Posterior vena cava (tissue), 2 donors: ENCODE measurements at regions not wholly inside any gene's neighbourhood (a gene's known extent, or its start where the extent isn't known, plus 50 kb on each side); places are given as distances from the start of the nearest gene placed in this dataset.

ENCODE experiments used
- DNase-seq: peaks from one replicate; pipeline ENCODE4 v3.0.0-alpha.2; 2020; ENCODE audit warnings: low spot score
- intact Hi-C, 2 donors: fragments of 100-400 bp; cut with DNase I; formaldehyde crosslinking; loops; one replicate each; pipeline versions ENCODE4 v1.14.1 to v1.14.2; 2022 to 2023
- donor health status: DM: yes; HTN: yes; CAD: no.
- donor health status: DM: yes; HTN: yes; CAD: no.

GRCh38 chr12:41719214-41719613, 425.5 kb downstream of the GXYLT1 start:
- intact Hi-C loops = no loop called here
- no peak for DNase-seq

GRCh38 chr12:41715256-41715655, 429.4 kb downstream of the GXYLT1 start:
- intact Hi-C loops = no loop called here
- DNase-seq = no peak

GRCh38 chr12:41709463-41710285, 435.0 kb downstream of the GXYLT1 start:
- intact Hi-C loops = no loop called here
- DNase-seq = no peak

- intact Hi-C loops = no loop called here
- no peak for DNase-seq
Observed at GRCh38 chr12:41709012-41709411, 435.7 kb downstream of the GXYLT1 start.

GRCh38 chr12:41706376-41706775, 438.3 kb downstream of the GXYLT1 start:
- no peak for DNase-seq
- intact Hi-C loops = no loop called here

GRCh38 chr12:41701943-41702601, 442.6 kb downstream of the GXYLT1 start:
- no peak for DNase-seq
- intact Hi-C loops = no loop called here

GRCh38 chr12:41700940-41701339, 443.7 kb downstream of the GXYLT1 start:
- intact Hi-C loops = no loop called here
- DNase-seq = no peak

- no peak for DNase-seq
- intact Hi-C loops = no loop called here
Observed at GRCh38 chr12:41699658-41700057, 445.0 kb downstream of the GXYLT1 start.

- intact Hi-C loops = no loop called here
- DNase-seq = no peak
Observed at GRCh38 chr12:41697161-41697560, 447.5 kb downstream of the GXYLT1 start.

- intact Hi-C loops = no loop called here
- DNase-seq = no peak
Observed at GRCh38 chr12:41684997-41685396, 459.7 kb downstream of the GXYLT1 start.

GRCh38 chr12:41683513-41684240, 461.0 kb downstream of the GXYLT1 start:
- intact Hi-C loops = no loop called here
- DNase-seq = no peak

GRCh38 chr12:41683023-41683422, 461.7 kb downstream of the GXYLT1 start:
- no peak for DNase-seq
- intact Hi-C loops = no loop called here

- intact Hi-C loops = no loop called here
Observed at GRCh38 chr12:41681898-41682297, 462.8 kb downstream of the GXYLT1 start.

GRCh38 chr12:41680155-41680554, 464.5 kb downstream of the GXYLT1 start:
- DNase-seq = no peak
- intact Hi-C loops = no loop called here

More at GRCh38 chr12:41681898-41682297, 462.8 kb downstream of the GXYLT1 start:
- DNase-seq = no peak

- no peak for DNase-seq
- intact Hi-C loops = no loop called here
Observed at GRCh38 chr12:41663598-41664265, 475.6 kb downstream of the PDZRN4 start.

- intact Hi-C loops = no loop called here
- no peak for DNase-seq
Observed at GRCh38 chr12:41661141-41661765, 473.1 kb downstream of the PDZRN4 start.

- intact Hi-C loops = no loop called here
- DNase-seq = no peak
Observed at GRCh38 chr12:41656454-41656853, 468.3 kb downstream of the PDZRN4 start.

GRCh38 chr12:41653386-41654326, 465.5 kb downstream of the PDZRN4 start:
- intact Hi-C loops = no loop called here
- DNase-seq = no peak
